Astrocyte (in vitro differentiated cells and primary cell): ENCODE measurements at regions not wholly inside any gene's neighbourhood (a gene's known extent, or its start where the extent isn't known, plus 50 kb on each side); places are given as distances from the start of the nearest gene placed in this dataset.

Experiments used
- CTCF ChIP-seq: IDR thresholded peaks from 2 replicates; pipeline ENCODE4 v1.5.1; 2011; ENCODE audit warnings: low read depth, mild to moderate bottlenecking, inconsistent platforms, low read length, moderate library complexity; ENCODE audit not compliant: insufficient read depth
- EZH2 ChIP-seq: IDR thresholded peaks from 2 replicates; pipeline ENCODE4 v1.6.1; 2012; ENCODE audit warnings: mild to moderate bottlenecking, low read length, inconsistent platforms; ENCODE audit not compliant: insufficient read depth

- TF ChIP-seq EZH2, result no peak
- no peak for TF ChIP-seq CTCF
Measured at GRCh38 chr13:44045180-44045562, 165.5 kb downstream of the LACC1 start.
